Mesendoderm (in vitro differentiated cells): ENCODE measurements at regions not wholly inside any gene's neighbourhood (a gene's known extent, or its start where the extent isn't known, plus 50 kb on each side); places are given as distances from the start of the nearest gene placed in this dataset.

Experiments used
- DNase-seq: peaks from one replicate; pipeline ENCODE4 v3.0.0; 2013
- H2AK5ac ChIP-seq: 2 replicates; pipeline ENCODE4 v1.6.1; 2013; ENCODE audit warnings: low read length, inconsistent platforms
- H2BK120ac ChIP-seq: 2 replicates; pipeline ENCODE4 v1.6.1; 2013; ENCODE audit warnings: low read depth, mild to moderate bottlenecking, low read length, moderate library complexity, mixed read lengths
- H2BK15ac ChIP-seq: replicated peaks from 2 replicates; pipeline ENCODE4 v1.6.1; 2013; ENCODE audit warnings: low read depth, mild to moderate bottlenecking, moderate library complexity
- H2BK5ac ChIP-seq: 2 replicates; pipeline ENCODE4 v1.6.1; 2013; ENCODE audit warnings: low read length, inconsistent platforms
- H3K18ac ChIP-seq: 2 replicates; pipeline ENCODE4 v1.6.1; 2013; ENCODE audit warnings: mild to moderate bottlenecking, low read length, mixed read lengths
- H3K23ac ChIP-seq: one replicate; pipeline ENCODE4 v1.6.1; 2013; ENCODE audit warnings: low read length
- H3K27ac ChIP-seq: 2 replicates; pipeline ENCODE4 v1.5.1; 2013; ENCODE audit warnings: low read depth, mild to moderate bottlenecking, inconsistent platforms, low read length, moderate library complexity
- H3K27me3 ChIP-seq: 2 replicates; pipeline ENCODE4 v1.6.1; 2013; ENCODE audit warnings: low read length, control low read depth, mild to moderate bottlenecking, inconsistent platforms; ENCODE audit not compliant: insufficient read depth, poor library complexity
- H3K36me3 ChIP-seq: 2 replicates; pipeline ENCODE4 v1.6.1; 2013; ENCODE audit warnings: low read length, inconsistent platforms; ENCODE audit not compliant: control insufficient read depth, insufficient read depth
- H3K4ac ChIP-seq: one replicate; pipeline ENCODE4 v1.6.1; 2013; ENCODE audit warnings: low read depth, mild to moderate bottlenecking, low read length, moderate library complexity
- H3K4me1 ChIP-seq: 2 replicates; pipeline ENCODE4 v1.6.1; 2013; ENCODE audit warnings: low read depth, low read length, inconsistent platforms; ENCODE audit not compliant: control insufficient read depth
- H3K4me2 ChIP-seq: 2 replicates; pipeline ENCODE4 v1.6.1; 2013; ENCODE audit warnings: low read length
- H3K4me3 ChIP-seq: 2 replicates; pipeline ENCODE4 v1.5.1; 2013; ENCODE audit warnings: mild to moderate bottlenecking, low read length
- H3K56ac ChIP-seq: one replicate; pipeline ENCODE4 v1.6.1; 2013; ENCODE audit warnings: low read length
- H3K79me1 ChIP-seq: 2 replicates; pipeline ENCODE4 v1.6.1; 2013; ENCODE audit warnings: low read length, inconsistent platforms
- H3K79me2 ChIP-seq: 2 replicates; pipeline ENCODE4 v1.6.1; 2013; ENCODE audit warnings: mild to moderate bottlenecking, low read length; ENCODE audit not compliant: control insufficient read depth, insufficient read depth
- H3K9ac ChIP-seq: 2 replicates; pipeline ENCODE4 v1.6.1; 2013; ENCODE audit warnings: low read length, inconsistent platforms
- H4K5ac ChIP-seq: one replicate; pipeline ENCODE4 v1.6.1; 2013; ENCODE audit warnings: low read length
- H4K8ac ChIP-seq: one replicate; pipeline ENCODE4 v1.6.1; 2013; ENCODE audit warnings: low read depth, mild to moderate bottlenecking, control low read depth, low read length, moderate library complexity
- WGBS: extraction: QIAGEN DNeasy Blood & Tissue Kit; methylation state at CpG from one replicate; pipeline ENCODE4 v1.1.7; 2013; ENCODE audit warnings: low lambda C conversion rate, missing lambda C conversion rate; ENCODE audit not compliant: insufficient coverage; ENCODE audit errors: extremely low coverage; 5-methylcytosine and 5-hydroxymethylcytosine counted together

DNA sequence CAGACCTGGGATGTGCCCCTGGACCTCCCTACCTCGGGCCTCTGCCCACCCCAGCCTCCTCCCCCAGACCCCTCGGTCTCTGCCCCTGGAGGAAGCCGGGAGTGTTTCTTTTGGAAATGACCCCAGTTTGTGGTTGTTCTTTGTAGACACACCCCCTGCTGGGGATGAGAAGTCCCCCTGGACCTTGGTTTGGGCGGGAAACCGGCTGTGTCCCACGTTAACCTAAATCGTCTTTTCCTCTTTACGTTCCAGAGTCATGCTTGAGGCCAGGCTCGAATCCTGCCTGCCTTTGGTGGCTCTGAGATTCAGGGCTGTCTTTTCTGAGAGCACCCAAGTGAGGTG, 116.6 kb downstream of the METRNL start:
- H4K8ac ChIP-seq = no peak overlapping the region
- no peak overlapping the region for H3K56ac ChIP-seq
- H3K27me3 ChIP-seq = no peaks in the 10 kb centered on the region
- no peak overlapping the region for H4K5ac ChIP-seq
- no peak overlapping the region for H3K27ac ChIP-seq
- H3K4me1 ChIP-seq = no peaks in the 10 kb centered on the region
- no peak overlapping the region for H2AK5ac ChIP-seq
- H3K79me2 ChIP-seq = no peaks in the 10 kb centered on the region
- H3K4ac ChIP-seq = no peak overlapping the region
- no peak overlapping the region for H3K9ac ChIP-seq
- no peak overlapping the region for H3K18ac ChIP-seq
- H3K4me3 ChIP-seq = no peak overlapping the region
- no peaks in the 10 kb centered on the region for H3K79me1 ChIP-seq
- no peak overlapping the region for H2BK5ac ChIP-seq
- WGBS = no CpG with 5 or more reads among the region's 9 CpGs
- no peak overlapping the region for H3K4me2 ChIP-seq
- H2BK15ac ChIP-seq = no peak overlapping the region
- DNase-seq = no peak
- H2BK120ac ChIP-seq = no peak overlapping the region
- no peak overlapping the region for H3K23ac ChIP-seq
- no peaks in the 10 kb centered on the region for H3K36me3 ChIP-seq

- H3K27me3 ChIP-seq = no peaks in the 10 kb centered on the region
- no CpG with 5 or more reads among the region's 10 CpGs for WGBS
- no peak overlapping the region for H3K27ac ChIP-seq
Measured at GRCh38 chr17:83196366-83196765, 117.0 kb downstream of the METRNL start.

DNA sequence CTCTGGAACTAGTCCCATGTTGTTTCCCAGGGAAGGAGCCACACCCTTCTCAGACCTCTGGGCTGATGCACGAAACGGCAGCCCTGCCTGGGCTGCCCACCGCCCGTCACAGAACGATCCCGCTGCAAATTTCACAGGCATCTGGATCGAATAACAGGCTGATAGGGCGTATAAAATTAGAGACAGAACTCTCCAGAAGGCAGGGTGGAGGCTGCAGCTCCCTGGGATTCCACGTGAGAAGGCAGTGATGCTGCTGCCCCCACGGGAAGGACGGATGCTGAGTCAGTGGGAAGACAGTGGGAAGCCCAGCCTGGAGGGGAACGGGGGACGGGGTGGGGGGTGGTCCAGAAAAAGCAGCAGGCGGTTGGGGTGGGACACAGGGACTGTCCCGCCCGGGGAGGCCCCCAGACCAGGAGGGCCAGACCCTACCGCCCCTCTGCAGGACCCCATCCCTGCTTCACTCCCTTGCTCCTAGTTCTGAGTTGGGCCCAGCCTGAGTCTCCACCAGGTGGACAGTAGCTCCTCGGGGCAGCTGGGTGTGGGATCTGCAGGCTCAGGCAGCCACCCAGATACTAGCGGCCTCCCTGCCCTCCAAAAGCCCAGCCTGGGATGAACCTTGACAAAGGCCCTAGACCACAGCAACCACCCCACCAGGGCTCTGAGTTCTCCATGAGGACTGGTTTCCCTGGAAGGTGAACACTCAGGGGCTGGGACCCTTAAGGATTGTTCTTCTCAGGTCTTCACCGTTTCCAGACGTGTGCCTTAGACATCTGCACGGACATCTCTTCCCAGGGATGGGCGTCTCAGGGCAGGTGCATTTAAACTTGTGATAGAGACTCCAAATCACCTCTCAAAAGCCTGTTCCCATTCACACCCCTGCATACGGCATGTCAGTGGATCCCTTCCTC, 117.8 kb downstream of the METRNL start:
- no peak overlapping the region for H3K4ac ChIP-seq
- H3K4me2 ChIP-seq = no peak overlapping the region
- H3K27ac ChIP-seq = no peak overlapping the region
- no peak overlapping the region for H3K18ac ChIP-seq
- H2AK5ac ChIP-seq = no peak overlapping the region
- H3K4me3 ChIP-seq = no peak overlapping the region
- no peak overlapping the region for H4K8ac ChIP-seq
- H3K79me1 ChIP-seq = no peaks in the 10 kb centered on the region
- no CpG with 5 or more reads among the region's 24 CpGs for WGBS
- H4K5ac ChIP-seq = no peak overlapping the region
- H3K79me2 ChIP-seq = no peaks in the 10 kb centered on the region
- no peak overlapping the region for H3K9ac ChIP-seq
- no peak overlapping the region for H2BK15ac ChIP-seq
- DNase-seq = no peak
- no peak overlapping the region for H2BK5ac ChIP-seq
- no peaks in the 10 kb centered on the region for H3K27me3 ChIP-seq
- no peak overlapping the region for H3K23ac ChIP-seq
- no peaks in the 10 kb centered on the region for H3K36me3 ChIP-seq
- H3K56ac ChIP-seq = no peak overlapping the region
- H2BK120ac ChIP-seq = no peak overlapping the region
- H3K4me1 ChIP-seq = no peaks in the 10 kb centered on the region

More at GRCh38 chr17:83196366-83196765, 117.0 kb downstream of the METRNL start:
- Histone ChIP-seq H3K79me1 (no peaks in the 10 kb centered on the region), H3K36me3 (no peaks in the 10 kb centered on the region), H3K79me2 (no peaks in the 10 kb centered on the region), H4K5ac (no peak overlapping the region), H4K8ac (no peak overlapping the region), H3K4me3 (no peak overlapping the region), H2BK5ac (no peak overlapping the region), H3K4me2 (no peak overlapping the region), H2BK120ac (no peak overlapping the region), H3K9ac (no peak overlapping the region), H3K23ac (no peak overlapping the region), H3K4me1 (no peaks in the 10 kb centered on the region), H2AK5ac (no peak overlapping the region), H2BK15ac (no peak overlapping the region), H3K4ac (no peak overlapping the region), H3K56ac (no peak overlapping the region), H3K18ac (no peak overlapping the region)
- no peak for DNase-seq

DNA sequence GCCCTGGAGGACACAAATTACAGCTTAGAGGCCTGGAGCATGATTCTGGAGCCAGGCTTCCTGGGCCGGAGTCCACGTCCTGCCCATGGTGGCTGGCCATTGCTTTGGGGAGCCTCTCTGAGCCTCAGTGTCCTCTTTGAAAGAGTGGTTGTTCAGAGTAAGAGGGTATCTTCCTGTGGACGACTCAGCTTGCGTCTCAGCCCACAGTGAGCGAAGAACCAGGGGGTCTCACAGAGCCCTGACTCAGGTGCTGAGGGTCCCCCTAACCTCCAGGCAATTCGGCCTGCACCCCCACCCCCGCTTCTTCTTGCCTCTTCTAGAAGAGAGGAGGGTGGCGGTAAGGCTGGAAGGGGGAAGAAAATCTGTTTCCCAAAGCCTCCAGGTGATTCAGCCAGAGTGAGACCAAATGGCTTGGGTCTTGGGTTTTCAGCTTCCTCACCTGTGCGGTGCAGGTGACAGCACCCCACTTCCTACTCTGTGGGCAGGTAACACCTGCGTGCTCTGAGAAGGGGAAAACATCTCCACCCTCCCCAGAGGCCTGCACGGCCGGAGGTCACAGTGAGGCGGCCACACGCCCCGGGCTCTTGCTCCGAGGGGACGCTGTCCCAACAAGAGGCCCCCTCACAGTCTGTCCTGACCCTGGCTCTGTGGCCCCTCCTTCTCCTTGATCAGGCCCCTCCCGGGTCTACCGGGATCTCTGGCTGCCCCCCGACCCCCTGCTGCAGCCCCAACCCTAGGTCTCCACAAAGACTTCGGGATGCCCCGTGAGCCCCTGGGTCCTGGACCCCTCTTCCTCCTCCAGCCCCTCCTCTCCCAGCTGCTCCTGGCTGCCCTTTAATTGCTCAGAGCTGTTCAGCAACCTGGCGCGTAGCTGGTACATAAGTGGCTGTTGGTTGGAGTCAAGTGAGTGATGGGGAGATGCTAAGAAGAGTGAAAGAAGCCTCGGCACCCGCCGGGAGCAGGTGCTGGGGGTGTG, 119.2 kb downstream of the METRNL start:
- Histone ChIP-seq H3K4ac (no peak overlapping the region), H2BK5ac (no peak overlapping the region), H3K4me2 (no peak overlapping the region), H3K79me2 (no peaks in the 10 kb centered on the region), H3K27ac (no peak overlapping the region), H2BK15ac (no peak overlapping the region), H3K36me3 (no peaks in the 10 kb centered on the region), H2BK120ac (no peak overlapping the region), H4K8ac (no peak overlapping the region), H3K4me1 (no peaks in the 10 kb centered on the region), H3K56ac (no peak overlapping the region), H3K9ac (no peak overlapping the region), H3K4me3 (no peak overlapping the region), H3K27me3 (no peaks in the 10 kb centered on the region), H3K79me1 (no peaks in the 10 kb centered on the region), H2AK5ac (no peak overlapping the region), H4K5ac (no peak overlapping the region), H3K18ac (no peak overlapping the region), H3K23ac (no peak overlapping the region)
- no CpG with 5 or more reads among the region's 27 CpGs for WGBS
- DNase-seq = no peak

DNA sequence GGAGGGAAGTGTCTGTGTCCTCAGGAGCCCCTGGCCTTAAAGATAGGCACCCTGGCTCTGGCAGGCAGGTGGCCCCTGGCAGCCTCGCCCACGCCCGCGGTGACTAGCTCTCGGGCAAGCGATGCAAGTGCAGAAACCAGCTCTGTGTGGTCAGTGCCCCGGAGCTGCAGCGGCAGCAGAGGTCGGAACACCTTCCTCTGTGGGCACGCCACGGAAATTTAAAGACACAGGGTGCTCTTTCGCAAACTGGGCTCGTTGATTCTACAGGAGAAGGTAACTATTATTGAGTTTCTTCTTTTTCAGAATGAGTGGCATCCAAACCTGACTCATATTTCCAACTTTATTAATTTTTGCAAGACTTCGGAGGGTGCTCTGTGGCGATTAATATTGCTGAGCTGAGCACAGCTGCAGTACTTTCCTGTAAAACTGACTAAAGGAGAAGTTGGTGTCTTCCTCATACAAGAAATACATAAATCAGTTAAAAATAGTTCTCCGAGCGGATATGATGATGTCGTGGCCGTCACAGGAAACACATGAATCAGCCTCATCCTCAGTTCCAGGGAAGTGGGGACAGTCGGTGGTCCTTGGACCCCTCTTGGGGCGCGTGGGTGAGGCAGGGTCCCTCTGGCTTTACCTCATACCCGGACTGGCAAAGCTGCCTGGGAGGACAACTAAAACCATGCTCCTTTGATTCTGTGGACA, 120.2 kb downstream of the METRNL start:
- Histone ChIP-seq H3K4me3 (no peak overlapping the region), H2AK5ac (no peak overlapping the region), H3K56ac (no peak overlapping the region), H3K4ac (no peak overlapping the region), H3K9ac (no peak overlapping the region), H3K23ac (no peak overlapping the region), H3K4me1 (no peaks in the 10 kb centered on the region), H3K27me3 (no peaks in the 10 kb centered on the region), H3K36me3 (no peaks in the 10 kb centered on the region), H4K5ac (no peak overlapping the region), H3K27ac (no peak overlapping the region), H2BK15ac (no peak overlapping the region), H3K4me2 (no peak overlapping the region), H3K79me1 (no peaks in the 10 kb centered on the region), H2BK120ac (no peak overlapping the region), H4K8ac (no peak overlapping the region), H2BK5ac (no peak overlapping the region), H3K18ac (no peak overlapping the region), H3K79me2 (no peaks in the 10 kb centered on the region)
- no peak for DNase-seq
- no CpG with 5 or more reads among the region's 23 CpGs for WGBS
